ENCODE measurements at regions not wholly inside any gene's neighbourhood (a gene's known extent, or its start where the extent isn't known, plus 50 kb on each side); places are given as distances from the start of the nearest gene placed in this dataset.

DNA sequence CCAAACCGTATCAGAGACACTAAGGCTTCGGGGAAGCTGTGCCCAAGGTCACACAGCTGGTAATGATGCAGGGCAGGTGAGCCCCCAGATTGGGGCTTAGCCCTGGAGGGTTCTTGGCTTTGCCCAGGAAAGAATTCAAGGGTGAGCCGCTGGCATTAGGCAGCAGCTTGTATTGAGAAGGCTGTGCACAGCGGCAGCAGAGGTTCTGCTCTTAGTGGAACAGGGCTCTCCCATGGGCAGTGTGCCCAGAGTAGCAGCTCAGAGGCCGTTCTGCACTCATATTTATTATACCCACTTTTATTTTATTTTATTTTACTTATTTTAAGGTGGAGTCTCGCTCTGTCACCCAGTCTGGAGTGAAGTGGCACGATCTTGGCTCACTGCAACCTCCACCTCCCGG is 85.8 kb upstream of the IER5L start:
- DNase-seq (ENCODE audit: low read depth): no peak

GRCh38 chr9:129262261-129262660 is 84.2 kb upstream of the IER5L start:
- DNase-seq (ENCODE audit: low read depth): no peak

- DNase-seq (ENCODE audit: low read depth): no peak
These were observed 81.3 kb upstream of the IER5L start for GRCh38 chr9:129259375-129259774.

- DNase-seq (ENCODE audit: low read depth): no peak
These were observed 80.8 kb upstream of the IER5L start for GRCh38 chr9:129258823-129259301.

DNA sequence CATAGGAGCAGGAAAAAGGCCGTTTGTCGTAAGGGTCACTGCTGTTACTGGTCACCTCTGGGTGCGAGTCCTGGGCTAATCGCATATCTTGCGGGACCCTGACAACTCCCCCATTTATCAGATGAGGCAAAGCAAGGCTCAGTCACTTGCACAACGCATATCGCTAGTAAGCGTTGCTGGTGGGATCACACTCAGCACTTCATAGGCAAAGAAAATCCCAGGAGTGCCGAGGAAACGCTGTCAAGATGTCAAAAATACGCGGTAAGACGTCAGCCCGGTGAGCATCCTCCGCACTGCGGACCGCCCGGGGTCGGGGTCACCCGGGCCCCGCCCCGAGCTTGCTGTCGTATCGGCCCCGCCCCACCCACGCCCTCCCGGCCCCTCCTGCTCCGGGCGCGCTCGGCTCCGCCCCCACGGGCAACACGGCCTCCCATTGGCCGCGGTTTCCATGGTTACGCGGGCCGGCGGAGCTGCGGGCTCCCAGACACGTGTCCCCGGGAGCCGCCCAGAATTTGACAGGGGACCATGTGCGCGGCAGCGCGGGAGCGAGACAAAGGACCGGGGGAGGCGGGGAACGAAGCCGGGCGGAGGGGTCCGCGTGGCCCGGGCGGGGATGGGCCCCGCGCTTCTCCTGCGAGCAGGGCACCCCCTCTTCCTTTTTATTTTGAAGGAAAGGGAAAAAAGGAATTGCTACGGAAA is 80.2 kb upstream of the IER5L start:
- DNase-seq (ENCODE audit: low read depth): peak; percentile 80

GRCh38 chr9:129256959-129257713 is 79.1 kb upstream of the IER5L start:
- DNase-seq (ENCODE audit: low read depth): no peak

- no peak for DNase-seq (ENCODE audit: low read depth)
These were observed 76.7 kb upstream of the IER5L start for GRCh38 chr9:129254566-129255287.

GRCh38 chr9:129253803-129254381 is 75.8 kb upstream of the IER5L start:
- no peak for DNase-seq (ENCODE audit: low read depth)

DNA sequence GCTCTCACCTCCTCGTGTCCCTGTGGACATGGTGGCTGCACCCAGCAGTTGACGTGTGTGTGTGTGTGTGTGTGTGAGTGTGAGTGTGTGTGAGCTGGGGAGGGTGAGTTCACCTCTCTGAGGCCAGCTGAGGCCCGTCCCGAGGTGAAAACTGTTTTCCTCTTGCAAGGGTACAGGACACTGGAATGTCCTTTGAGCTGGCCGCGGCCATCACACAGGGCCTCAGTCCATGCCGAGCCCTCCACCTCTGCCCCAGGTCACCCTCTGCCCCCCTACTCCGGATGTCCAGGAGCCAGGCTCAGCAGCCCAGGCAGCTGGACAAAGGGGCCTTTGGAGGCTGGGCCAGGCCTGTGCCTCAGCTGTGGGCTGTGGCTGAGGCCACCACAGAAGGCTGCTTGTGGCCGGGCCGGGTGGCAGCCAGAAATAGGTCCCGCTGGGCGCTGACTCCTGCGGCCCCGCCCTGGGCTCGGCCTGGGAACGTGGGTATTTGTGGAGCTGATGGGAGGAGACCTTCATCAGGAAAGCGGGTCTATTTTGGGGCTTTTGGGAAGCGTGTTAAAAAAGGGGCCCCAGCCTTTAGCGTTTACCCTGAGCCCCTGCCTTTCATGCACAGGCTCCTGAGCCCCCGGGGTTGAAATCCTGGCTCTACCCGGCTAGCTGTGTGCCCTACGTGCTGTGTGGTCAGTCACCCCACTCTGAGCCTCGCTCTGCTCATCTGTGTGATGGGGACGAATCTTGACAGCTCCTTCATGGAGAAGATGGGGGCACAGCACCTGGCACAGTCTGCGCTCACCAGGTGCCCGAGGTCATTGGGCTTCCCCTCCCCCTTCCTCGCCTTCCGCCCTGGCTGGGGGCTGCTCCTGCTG is 75.1 kb upstream of the IER5L start:
- DNase-seq (ENCODE audit: low read depth): no peak

- DNase-seq (ENCODE audit: low read depth): no peak
These were observed 72.7 kb upstream of the IER5L start for GRCh38 chr9:129250786-129251185.

DNA sequence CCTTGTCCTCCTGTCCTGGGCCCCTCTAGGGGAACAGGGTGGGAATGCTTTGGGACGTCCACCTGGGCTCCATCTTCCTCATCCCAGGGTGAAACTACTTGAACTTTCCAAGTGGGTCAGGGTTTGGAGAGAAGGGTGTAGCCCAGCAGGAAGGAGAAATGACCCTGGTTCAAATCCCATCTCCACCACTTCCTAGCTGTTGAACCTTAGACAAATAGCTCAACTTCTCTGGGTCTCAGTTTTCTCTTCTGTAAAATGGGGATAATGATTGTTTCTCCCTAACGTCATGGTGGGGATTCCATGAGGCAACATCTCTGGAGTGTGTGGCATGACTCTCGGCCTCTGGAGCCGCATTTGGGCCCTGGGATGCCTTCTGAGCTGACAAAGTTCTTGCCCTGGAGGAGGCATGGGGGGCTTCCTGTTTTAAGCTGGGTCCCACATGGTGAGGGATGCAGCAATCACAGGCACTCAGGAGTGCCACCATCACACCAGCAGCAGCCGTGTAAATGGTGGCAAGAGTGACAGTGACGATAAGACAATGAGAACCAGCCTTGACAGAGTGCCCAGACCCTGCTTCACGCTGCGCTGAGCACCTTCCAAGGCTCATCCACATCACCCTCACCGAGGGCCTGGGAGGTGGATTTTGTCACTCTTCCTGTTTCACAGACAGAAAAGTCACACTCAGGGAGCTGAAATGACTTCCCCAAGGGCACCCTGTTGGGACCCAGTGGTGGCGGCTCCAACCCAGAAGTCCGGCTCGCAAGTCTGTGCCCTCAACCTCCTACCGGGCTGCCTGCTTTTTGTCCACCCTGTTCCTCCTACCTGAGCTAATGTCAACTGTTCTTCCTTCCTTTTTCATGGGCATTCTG is 69.5 kb upstream of the IER5L start:
- no peak for DNase-seq (ENCODE audit: low read depth)

GRCh38 chr9:129245276-129245675 is 67.2 kb upstream of the IER5L start:
- DNase-seq (ENCODE audit: low read depth): no peak

DNA sequence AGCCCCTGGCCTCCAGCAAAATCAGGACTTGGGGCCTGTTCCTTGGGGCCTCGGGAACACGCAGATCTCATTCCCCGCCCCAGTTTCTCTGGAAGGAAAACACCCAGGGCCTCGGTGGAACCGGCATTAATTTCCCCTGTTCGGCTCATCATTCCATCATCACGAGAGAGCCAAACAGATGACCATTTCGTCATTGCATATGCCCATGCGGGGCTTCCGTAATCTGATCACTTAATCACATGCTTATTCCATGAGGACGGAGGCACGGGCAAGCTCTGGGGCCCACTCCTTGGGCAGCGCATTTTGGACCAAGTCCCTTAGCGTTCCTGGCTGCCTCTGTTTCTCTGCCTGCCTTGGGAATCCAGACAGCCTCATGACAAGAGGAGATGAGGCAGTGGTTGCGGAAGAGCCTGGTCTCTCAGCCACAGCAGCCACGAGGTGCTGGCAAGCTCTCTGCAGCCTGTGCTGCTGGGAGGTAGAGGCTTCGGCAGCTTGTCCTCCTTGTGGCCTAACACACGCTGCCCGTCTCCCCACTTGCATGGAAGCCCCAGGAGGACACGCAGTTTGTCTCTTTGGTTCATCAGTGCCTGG is 65.0 kb upstream of the IER5L start:
- no peak for DNase-seq (ENCODE audit: low read depth)

GRCh38 chr9:129242191-129242941 is 64.3 kb upstream of the IER5L start:
- no peak for DNase-seq (ENCODE audit: low read depth)

DNA sequence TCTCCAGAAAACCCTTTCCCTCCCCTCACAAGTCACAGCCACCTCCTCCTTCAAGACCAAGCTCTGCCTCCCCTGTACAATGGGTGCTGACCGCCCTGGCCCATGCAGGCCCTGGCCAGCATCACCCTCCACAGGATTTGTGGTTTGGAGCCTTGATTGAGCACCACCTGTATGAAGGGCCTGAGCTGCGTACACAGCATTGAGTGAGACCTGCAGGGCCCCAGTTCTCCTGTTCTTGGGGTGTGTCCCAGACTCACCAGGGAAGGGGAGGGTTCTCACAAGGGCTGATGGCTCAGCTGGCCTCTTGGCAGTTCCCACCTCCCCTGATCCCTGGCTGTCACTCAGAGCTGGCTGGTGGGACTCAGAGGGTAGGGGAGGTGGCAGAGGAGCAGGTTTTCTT is 63.7 kb upstream of the IER5L start:
- DNase-seq (ENCODE audit: low read depth): no peak

DNA sequence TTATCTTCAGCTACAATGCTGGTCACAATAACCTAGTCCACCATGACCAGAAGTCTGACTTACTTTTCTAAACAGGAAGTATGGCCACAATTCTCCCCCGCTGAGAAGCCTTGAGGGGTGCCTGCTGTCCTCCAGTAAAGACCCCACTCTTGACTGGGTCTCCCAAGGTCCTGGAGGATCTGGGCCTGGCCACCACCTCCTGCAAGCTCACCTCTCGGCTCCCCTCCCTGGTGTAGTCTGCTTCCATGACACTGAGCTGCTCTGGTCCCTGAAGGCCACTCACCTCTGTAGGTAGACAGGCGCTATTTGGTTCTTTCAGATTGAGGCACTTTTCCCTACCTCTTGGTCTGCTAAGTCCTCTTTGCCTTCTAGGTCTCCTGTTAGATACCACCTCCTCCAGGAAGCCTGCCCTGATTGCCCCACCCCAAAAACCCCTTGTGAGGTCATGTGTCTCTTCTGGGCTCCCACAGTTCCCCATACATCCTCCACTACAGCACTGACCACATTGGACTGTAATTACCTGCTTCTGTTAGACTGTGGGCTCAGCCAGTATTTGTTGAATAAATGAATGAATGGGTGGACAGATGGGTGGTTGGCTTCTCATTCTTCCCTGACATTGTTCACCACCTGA is 62.6 kb upstream of the IER5L start:
- DNase-seq (ENCODE audit: low read depth): no peak

DNA sequence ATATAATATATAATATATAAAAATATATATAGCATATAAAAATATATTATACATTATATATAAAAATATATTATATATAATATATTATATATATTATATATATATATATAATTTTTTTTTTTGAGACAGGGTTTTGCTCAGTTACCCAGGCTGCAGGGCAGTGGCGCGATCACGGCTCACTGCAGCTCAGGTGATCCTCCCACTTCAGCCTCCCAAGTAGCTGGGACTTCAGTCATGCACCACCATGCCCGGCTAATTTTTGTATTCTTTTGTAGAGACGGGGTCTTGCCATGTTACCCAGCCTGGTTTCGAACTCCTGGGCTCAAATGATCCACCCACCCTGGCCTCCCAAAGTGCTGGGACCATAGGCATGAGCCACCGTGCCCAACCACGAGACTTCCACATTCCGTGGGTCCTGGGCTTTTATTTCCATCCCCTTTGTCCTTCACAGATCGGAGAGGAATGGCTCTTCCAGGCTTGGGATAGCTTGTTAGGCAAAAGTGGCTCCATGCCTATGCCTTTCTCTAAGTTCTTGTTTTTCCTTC is 62.0 kb upstream of the IER5L start:
- DNase-seq (ENCODE audit: low read depth): no peak

GRCh38 chr9:129237803-129238202 is 59.7 kb upstream of the IER5L start:
- DNase-seq (ENCODE audit: low read depth): no peak

DNA sequence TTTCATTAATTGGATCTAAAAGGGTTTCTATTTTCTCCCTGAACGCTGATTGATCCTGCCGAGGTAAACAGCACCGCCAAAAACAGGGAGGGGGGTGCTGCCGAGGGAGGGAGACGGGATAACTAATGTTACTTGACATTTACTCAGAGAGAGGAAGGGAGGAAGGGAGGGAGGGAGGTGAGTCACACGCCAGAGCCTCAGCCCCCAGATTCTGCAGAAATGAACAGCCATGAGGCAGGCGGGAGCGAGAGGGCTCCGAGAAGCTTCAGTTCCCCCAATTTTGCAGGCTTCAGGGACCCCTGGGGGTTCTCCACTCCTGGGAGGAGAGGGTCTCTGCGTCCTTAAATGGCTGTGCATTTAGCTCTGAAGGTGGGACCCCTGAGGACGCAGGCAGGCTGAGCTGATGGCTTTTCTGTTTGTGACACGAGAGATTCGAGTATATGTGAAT is 59.1 kb upstream of the IER5L start:
- peak; percentile 29 for DNase-seq (ENCODE audit: low read depth)

Data from activated T-helper 1 cell treated with Interleukin-2 at 50 U/mL for 16 hours (primary cell).